ENCODE measurements at regions not wholly inside any gene's neighbourhood (a gene's known extent, or its start where the extent isn't known, plus 50 kb on each side); places are given as distances from the start of the nearest gene placed in this dataset.

- ATAC-seq, result no peak
- no peaks in the 10 kb centered on the region for H3K9me3 Mint-ChIP-seq
- no peaks in the 10 kb centered on the region for H3K4me1 Mint-ChIP-seq
- H3K4me3 Mint-ChIP-seq, result no peak overlapping the region
- H3K27me3 Mint-ChIP-seq, result no peaks in the 10 kb centered on the region
- no peak overlapping the region for H3K27ac Mint-ChIP-seq
- no peaks in the 10 kb centered on the region for H3K36me3 Mint-ChIP-seq
Measured at GRCh38 chr1:70911861-70912260, 135.8 kb downstream of the PTGER3 start.

- Mint-ChIP-seq H3K36me3 (no peaks in the 10 kb centered on the region), H3K9me3 (no peaks in the 10 kb centered on the region), H3K4me3 (no peak overlapping the region), H3K27ac (no peak overlapping the region), H3K4me1 (no peaks in the 10 kb centered on the region), H3K27me3 (no peaks in the 10 kb centered on the region)
- no peak for ATAC-seq
Measured at GRCh38 chr1:70914224-70914623, 133.4 kb downstream of the PTGER3 start.

- Mint-ChIP-seq H3K27ac (no peak overlapping the region), H3K4me1 (no peaks in the 10 kb centered on the region), H3K27me3 (no peaks in the 10 kb centered on the region), H3K4me3 (no peak overlapping the region), H3K36me3 (no peaks in the 10 kb centered on the region), H3K9me3 (no peaks in the 10 kb centered on the region)
- no peak for ATAC-seq
Measured at GRCh38 chr1:70915258-70916033, 132.2 kb downstream of the PTGER3 start.

GRCh38 chr1:70916034-70916427, 131.6 kb downstream of the PTGER3 start:
- H3K9me3 Mint-ChIP-seq, result no peaks in the 10 kb centered on the region
- H3K4me1 Mint-ChIP-seq, result no peaks in the 10 kb centered on the region
- H3K4me3 Mint-ChIP-seq, result no peak overlapping the region
- no peaks in the 10 kb centered on the region for H3K36me3 Mint-ChIP-seq
- H3K27ac Mint-ChIP-seq, result no peak overlapping the region
- ATAC-seq, result no peak
- H3K27me3 Mint-ChIP-seq, result no peaks in the 10 kb centered on the region

GRCh38 chr1:70919706-70920323, 127.8 kb downstream of the PTGER3 start:
- Mint-ChIP-seq H3K36me3 (no peaks in the 10 kb centered on the region), H3K4me3 (no peak overlapping the region), H3K4me1 (no peaks in the 10 kb centered on the region), H3K9me3 (peaks cover 3% of the 10 kb centered on the region), H3K27ac (no peak overlapping the region), H3K27me3 (no peaks in the 10 kb centered on the region)
- ATAC-seq, result no peak
